CD4-positive, alpha-beta T cell (primary cell): ENCODE measurements at regions not wholly inside any gene's neighbourhood (a gene's known extent, or its start where the extent isn't known, plus 50 kb on each side); places are given as distances from the start of the nearest gene placed in this dataset.
"Not testable (repeated sequence)": the region's sequence is repeated elsewhere in the genome, so short reads cannot be mapped to it uniquely, and the experiment has no call there.

Experiments
- ATAC-seq: fragments of 200-7000 bp; cut with Tn5 transposase; one replicate; pipeline ENCODE4 v1.10.0; 2022; ENCODE audit warnings: mild to moderate bottlenecking; ENCODE audit not compliant: poor library complexity
- CTCF ChIA-PET: fragments of 350-600 bp; sonication (Branson Sonifier 250); formaldehyde crosslinking; loops from one replicate; lab custom pipeline; 2021; ENCODE audit warnings: antibody characterized with exemption, inconsistent platforms; lab: Charles Lee
- POLR2A ChIA-PET: fragments of 350-600 bp; sonication (Branson Sonifier 250); formaldehyde crosslinking; loops from one replicate; lab custom pipeline; 2021; ENCODE audit warnings: antibody characterized with exemption, inconsistent platforms; lab: Charles Lee
- DNase-seq, 14 experiments: peaks; one replicate each; pipeline ENCODE4 v3.0.0-alpha.2; 2013 to 2020; ENCODE audit warnings: mixed read lengths in 2 of 14
- H3K27ac ChIP-seq, 2 donors: one replicate each; pipeline versions ENCODE4 v1.5.1 to v1.7.0; 2013; ENCODE audit warnings: low read length in 2 of 2, low read depth in 1 of 2, mild to moderate bottlenecking in 1 of 2
- H3K27me3 ChIP-seq, 2 experiments: 1 replicate in 1 of 2; 2 replicates in 1 of 2; pipeline versions ENCODE4 v1.6.1 to v1.7.0; 2013; ENCODE audit warnings: low read length in 2 of 2, control low read depth in 1 of 2, mild to moderate bottlenecking in 1 of 2, moderate library complexity in 1 of 2; ENCODE audit not compliant: insufficient read depth in 2 of 2, control insufficient read depth in 1 of 2
- H3K36me3 ChIP-seq: one replicate; pipeline ENCODE4 v1.6.1; 2013; ENCODE audit warnings: low read length, control low read depth; ENCODE audit not compliant: insufficient read depth
- H3K4me1 ChIP-seq: one replicate; pipeline ENCODE4 v1.6.1; 2013; ENCODE audit warnings: low read length, control low read depth; ENCODE audit not compliant: insufficient read depth
- H3K4me3 ChIP-seq: one replicate; pipeline ENCODE4 v1.5.1; 2013; ENCODE audit warnings: mild to moderate bottlenecking, low read length, moderate library complexity
- H3K9me3 ChIP-seq, 2 experiments: 1 replicate in 1 of 2; 2 replicates in 1 of 2; pipeline versions ENCODE4 v1.6.1 to v1.7.0; 2013; ENCODE audit warnings: low read length in 2 of 2, mild to moderate bottlenecking in 2 of 2, control low read depth in 1 of 2, moderate library complexity in 1 of 2; ENCODE audit not compliant: control insufficient read depth in 1 of 2, insufficient read depth in 1 of 2
- H3K27ac Mint-ChIP-seq: one replicate; pipeline ENCODE4 v1.8.0; 2020; ENCODE audit warnings: mixed read lengths
- H3K27me3 Mint-ChIP-seq: one replicate; pipeline ENCODE4 v1.8.0; 2021; ENCODE audit warnings: mixed read lengths
- H3K36me3 Mint-ChIP-seq: one replicate; pipeline ENCODE4 v1.8.0; 2021; ENCODE audit warnings: low read depth, mixed read lengths
- H3K4me1 Mint-ChIP-seq: one replicate; pipeline ENCODE4 v1.8.0; 2021; ENCODE audit warnings: low read depth, mixed read lengths
- H3K4me3 Mint-ChIP-seq: one replicate; pipeline ENCODE4 v1.8.0; 2020; ENCODE audit warnings: mild to moderate bottlenecking, mixed read lengths
- H3K9me3 Mint-ChIP-seq: one replicate; pipeline ENCODE4 v1.8.0; 2020; ENCODE audit warnings: mixed read lengths
- intact Hi-C, 2 experiments: fragments of 100-400 bp; cut with DNase I in 1 of 2; cut with micrococcal nuclease in 1 of 2; formaldehyde crosslinking; loops; one replicate each; pipeline versions ENCODE4 v1.15.1 to v1.9.0; 2023 to 2025; cut with DNase I, micrococcal nuclease
- TF ChIP-seq, protein P1 (sequence below): fragments of 200-600 bp; IDR thresholded peaks from one replicate; pipeline ENCODE4 v1.8.0; 2022; ENCODE audit warnings: antibody characterized with exemption, mild to moderate bottlenecking

DNA sequence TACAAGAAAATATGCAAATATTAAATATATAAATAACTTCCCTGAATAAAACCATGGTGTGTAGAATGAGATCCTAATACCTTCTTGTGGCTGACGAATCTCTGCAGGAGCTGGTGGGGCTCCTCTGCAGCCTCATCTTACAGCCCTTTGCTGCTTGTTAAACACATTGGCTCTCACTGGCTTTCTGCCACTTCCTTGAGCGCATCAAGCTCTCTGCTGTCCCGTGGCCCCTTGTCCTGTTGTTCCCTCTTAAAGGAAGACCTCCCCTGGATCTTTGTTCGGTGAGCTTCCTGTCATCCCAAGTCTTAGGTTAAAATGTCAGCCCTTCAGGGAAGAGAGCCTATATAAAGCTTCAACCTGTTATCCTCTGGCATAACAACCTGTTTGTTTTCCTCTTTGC, 519.6 kb downstream of the DOK5 start:
- CTCF ChIA-PET = no interaction called here
- no peak overlapping the region for H3K27ac Mint-ChIP-seq
- no peak for ATAC-seq

DNA sequence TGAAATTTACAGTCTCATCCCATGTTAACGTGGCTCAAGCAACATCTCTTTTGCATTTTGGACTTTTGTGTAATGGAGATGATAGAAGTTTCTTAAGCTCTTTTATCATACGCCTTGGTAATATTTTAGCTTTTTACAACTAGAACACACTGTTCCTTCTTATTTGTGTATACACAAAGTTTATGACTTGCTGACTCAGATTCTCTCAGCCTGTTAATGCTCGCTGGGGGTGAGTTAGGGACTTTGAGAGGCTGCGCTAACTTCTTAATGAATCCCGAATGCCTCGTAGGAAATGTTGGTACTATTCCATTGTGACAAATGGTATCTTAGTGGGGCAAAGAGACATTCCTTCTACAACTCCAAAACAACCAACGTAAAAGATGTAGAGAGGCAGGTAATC, 509.7 kb downstream of the DOK5 start:
- ATAC-seq (no peak), DNase-seq (no peak)
- Mint-ChIP-seq H3K27me3 (no peaks in the 10 kb centered on the region), H3K27ac (no peak overlapping the region), H3K4me3 (no peak overlapping the region), H3K4me1 (no peaks in the 10 kb centered on the region), H3K36me3 (no peaks in the 10 kb centered on the region), H3K9me3 (no peaks in the 10 kb centered on the region)
- no peaks in the 10 kb centered on the region for H3K36me3 ChIP-seq
- no peaks in the 10 kb centered on the region for H3K27me3 ChIP-seq
- H3K27ac ChIP-seq = no peak overlapping the region
- TF ChIP-seq, protein P1, sequence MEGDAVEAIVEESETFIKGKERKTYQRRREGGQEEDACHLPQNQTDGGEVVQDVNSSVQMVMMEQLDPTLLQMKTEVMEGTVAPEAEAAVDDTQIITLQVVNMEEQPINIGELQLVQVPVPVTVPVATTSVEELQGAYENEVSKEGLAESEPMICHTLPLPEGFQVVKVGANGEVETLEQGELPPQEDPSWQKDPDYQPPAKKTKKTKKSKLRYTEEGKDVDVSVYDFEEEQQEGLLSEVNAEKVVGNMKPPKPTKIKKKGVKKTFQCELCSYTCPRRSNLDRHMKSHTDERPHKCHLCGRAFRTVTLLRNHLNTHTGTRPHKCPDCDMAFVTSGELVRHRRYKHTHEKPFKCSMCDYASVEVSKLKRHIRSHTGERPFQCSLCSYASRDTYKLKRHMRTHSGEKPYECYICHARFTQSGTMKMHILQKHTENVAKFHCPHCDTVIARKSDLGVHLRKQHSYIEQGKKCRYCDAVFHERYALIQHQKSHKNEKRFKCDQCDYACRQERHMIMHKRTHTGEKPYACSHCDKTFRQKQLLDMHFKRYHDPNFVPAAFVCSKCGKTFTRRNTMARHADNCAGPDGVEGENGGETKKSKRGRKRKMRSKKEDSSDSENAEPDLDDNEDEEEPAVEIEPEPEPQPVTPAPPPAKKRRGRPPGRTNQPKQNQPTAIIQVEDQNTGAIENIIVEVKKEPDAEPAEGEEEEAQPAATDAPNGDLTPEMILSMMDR = no peak
- POLR2A ChIA-PET = no interaction called here
- intact Hi-C loops = loop anchor here in 1 of 2 experiments (10.0 kb wide), 1 partner anchor 60 kb away; no protein-coding TSS in a partner anchor
- peaks cover 0 to 4% of the 10 kb centered on the region in 2 experiments for H3K9me3 ChIP-seq
- no peak overlapping the region for H3K4me3 ChIP-seq
- CTCF ChIA-PET = no interaction called here
- H3K4me1 ChIP-seq = no peaks in the 10 kb centered on the region

More for the DNA sequence above, 519.6 kb downstream of the DOK5 start:
- Histone ChIP-seq H3K4me3 (no peak overlapping the region), H3K27ac (no peak overlapping the region), H3K9me3 (peaks cover 0 to 6% of the 10 kb centered on the region in 2 experiments), H3K27me3 (no peaks in the 10 kb centered on the region), H3K4me1 (no peaks in the 10 kb centered on the region), H3K36me3 (no peaks in the 10 kb centered on the region)
- Mint-ChIP-seq H3K9me3 (peaks cover 7% of the 10 kb centered on the region), H3K4me1 (no peaks in the 10 kb centered on the region), H3K36me3 (no peaks in the 10 kb centered on the region), H3K27me3 (no peaks in the 10 kb centered on the region), H3K4me3 (no peak overlapping the region)
- TF ChIP-seq, protein P1 = no peak
- no peak for DNase-seq
- POLR2A ChIA-PET = no interaction called here
- intact Hi-C loops = no loop called here

DNA sequence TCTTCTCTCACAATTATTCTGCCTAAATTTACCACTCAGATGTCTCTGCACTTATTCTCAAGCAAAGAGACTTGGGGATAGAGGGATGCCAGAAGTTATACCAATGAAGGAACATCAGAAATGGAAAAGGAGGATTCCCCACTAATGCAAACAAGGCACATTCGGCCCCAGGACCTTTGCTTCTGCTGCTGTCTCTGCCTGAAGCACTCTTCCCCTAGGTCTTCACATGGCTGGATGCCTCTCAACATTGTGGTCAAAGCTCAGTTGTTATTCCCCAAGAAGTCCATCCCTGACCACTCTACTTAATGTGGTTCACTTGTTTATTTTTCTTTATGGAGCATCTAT, 508.7 kb downstream of the DOK5 start:
- no peak overlapping the region for H3K27ac ChIP-seq
- Mint-ChIP-seq H3K36me3 (no peaks in the 10 kb centered on the region), H3K27me3 (no peaks in the 10 kb centered on the region), H3K4me1 (no peaks in the 10 kb centered on the region), H3K4me3 (no peak overlapping the region), H3K9me3 (no peaks in the 10 kb centered on the region), H3K27ac (no peak overlapping the region)
- H3K27me3 ChIP-seq = no peaks in the 10 kb centered on the region
- DNase-seq = no peak
- intact Hi-C loops = loop anchor here in 1 of 2 experiments (10.0 kb wide), 1 partner anchor 59 kb away; no protein-coding TSS in a partner anchor
- ATAC-seq = no peak
- no peaks in the 10 kb centered on the region for H3K36me3 ChIP-seq
- ChIA-PET POLR2A (no interaction called here), CTCF (interaction anchor here (0.5 kb wide), 1 partner anchor 330 kb away, joined by 3 read pairs; no protein-coding TSS in a partner anchor)
- peaks cover 0 to 4% of the 10 kb centered on the region in 2 experiments for H3K9me3 ChIP-seq
- TF ChIP-seq, protein P1 = no peak
- H3K4me1 ChIP-seq = no peaks in the 10 kb centered on the region
- no peak overlapping the region for H3K4me3 ChIP-seq

DNA sequence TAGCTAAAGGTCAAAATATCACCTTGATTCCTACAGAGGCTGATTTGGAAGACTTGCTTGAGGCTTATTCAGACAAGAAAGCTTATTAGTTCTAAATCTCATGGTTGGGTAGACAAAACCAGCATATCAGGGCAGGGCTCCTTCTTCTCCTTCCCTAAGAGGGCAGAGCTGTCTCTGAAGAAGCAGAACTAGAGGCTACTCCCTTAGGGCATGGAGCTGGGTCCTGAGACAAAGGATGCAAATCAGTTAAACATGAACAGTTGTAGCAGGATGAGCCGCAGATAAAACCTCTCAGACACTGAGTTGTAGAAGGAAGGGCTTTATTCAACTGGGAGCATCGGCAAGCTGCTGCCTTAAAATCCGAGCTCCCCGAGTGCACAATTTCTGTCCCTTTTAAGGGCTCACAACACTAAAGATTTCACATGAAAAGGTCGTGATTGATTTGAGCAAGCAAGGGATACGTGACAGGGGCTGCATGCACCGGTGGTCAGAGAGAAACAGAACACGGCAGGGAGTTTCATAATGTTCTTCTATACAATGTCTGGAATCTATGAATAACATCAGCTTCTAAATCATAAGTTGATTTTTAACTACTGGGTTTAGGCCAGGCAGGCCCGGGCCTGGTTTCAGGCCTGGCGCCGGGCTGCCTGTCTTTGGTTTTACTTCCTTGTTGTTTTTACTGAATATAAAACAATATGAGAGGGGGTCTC, 508.2 kb downstream of the DOK5 start:
- H3K9me3 Mint-ChIP-seq, H3K4me1 ChIP-seq, H3K9me3 ChIP-seq, H3K27me3 ChIP-seq, DNase-seq, H3K4me3 ChIP-seq, H3K36me3 ChIP-seq, H3K4me3 Mint-ChIP-seq, H3K27ac Mint-ChIP-seq, H3K27me3 Mint-ChIP-seq, ATAC-seq, H3K4me1 Mint-ChIP-seq, H3K36me3 Mint-ChIP-seq, POLR2A ChIA-PET, H3K27ac ChIP-seq: not testable (repeated sequence)
- intact Hi-C loops = loop anchor here in 1 of 2 experiments (10.0 kb wide), 1 partner anchor 59 kb away; no protein-coding TSS in a partner anchor
- CTCF ChIA-PET = interaction anchor here (0.5 kb wide), 1 partner anchor 330 kb away, joined by 3 read pairs; no protein-coding TSS in a partner anchor
